Colonic mucosa (tissue), 4 donors: ENCODE measurements at regions not wholly inside any gene's neighbourhood (a gene's known extent, or its start where the extent isn't known, plus 50 kb on each side); places are given as distances from the start of the nearest gene placed in this dataset.
"Not testable (repeated sequence)": the region's sequence is repeated elsewhere in the genome, so short reads cannot be mapped to it uniquely, and the experiment has no call there.

Experiments used
- DNase-seq: peaks from one replicate; pipeline ENCODE4 v3.0.0-alpha.2; 2020
- H3K27ac ChIP-seq: fragments of 200-600 bp; one replicate; pipeline ENCODE4 v1.8.0; 2021
- H3K27me3 ChIP-seq: fragments of 200-600 bp; one replicate; pipeline ENCODE4 v1.8.0; 2021
- H3K36me3 ChIP-seq: fragments of 200-600 bp; one replicate; pipeline ENCODE4 v1.8.0; 2021
- H3K4me1 ChIP-seq: fragments of 200-600 bp; one replicate; pipeline ENCODE4 v1.8.0; 2021; ENCODE audit warnings: mild to moderate bottlenecking
- H3K4me3 ChIP-seq: fragments of 200-600 bp; one replicate; pipeline ENCODE4 v1.8.0; 2021
- H3K9ac ChIP-seq, 2 donors: one replicate each; pipeline ENCODE4 v1.7.0; 2013; ENCODE audit warnings: control low read depth in 2 of 2, low read depth in 2 of 2, low read length in 2 of 2
- H3K9me3 ChIP-seq: fragments of 200-600 bp; one replicate; pipeline ENCODE4 v1.8.0; 2021
- CTCF ChIP-seq: fragments of 200-600 bp; IDR thresholded peaks from one replicate; pipeline ENCODE4 v1.8.0; 2022; ENCODE audit warnings: antibody characterized with exemption, mild to moderate bottlenecking
- intact Hi-C: fragments of 100-400 bp; cut with DNase I; formaldehyde crosslinking; loops from one replicate; pipeline ENCODE4 v1.14.1; 2022
- donor health status: healthy.
- donor health status: DM: no; HTN: no; CAD: no.
- donor health status: DM: no; HTN: no; CAD: no.

GRCh38 chr14:44745371-44745770 is 216.4 kb downstream of the KLHL28 start:
- Histone ChIP-seq H3K27ac (no peak overlapping the region), H3K4me3 (no peak overlapping the region), H3K4me1 (no peaks in the 10 kb centered on the region), H3K9ac (no peak overlapping the region), H3K36me3 (no peaks in the 10 kb centered on the region), H3K9me3 (no peaks in the 10 kb centered on the region), H3K27me3 (no peaks in the 10 kb centered on the region)
- intact Hi-C loops, result no loop called here
- TF ChIP-seq CTCF, result no peak
- DNase-seq, result no peak

DNA sequence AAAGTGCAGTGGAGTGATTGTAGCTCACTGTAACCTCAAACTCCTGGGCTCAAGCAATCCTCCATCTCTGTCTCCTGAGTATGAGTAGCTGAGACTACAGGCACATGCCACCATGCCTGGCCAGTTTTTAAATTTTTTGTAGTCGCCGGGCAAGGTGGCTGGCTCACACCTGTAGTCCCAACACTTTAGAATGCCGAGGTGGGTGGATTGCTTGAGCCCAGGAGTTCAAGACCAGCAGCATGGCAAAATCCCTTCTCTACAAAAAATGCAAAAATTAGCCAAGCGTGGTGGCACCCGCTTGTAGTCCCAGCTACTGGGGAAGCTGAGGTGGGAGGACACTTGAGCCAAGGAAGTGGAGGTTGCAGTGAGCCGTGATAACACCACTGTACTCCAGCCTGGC is 219.5 kb downstream of the KLHL28 start:
- no peak overlapping the region for H3K4me3 ChIP-seq
- H3K9me3 ChIP-seq, result no peaks in the 10 kb centered on the region
- no peak overlapping the region for H3K9ac ChIP-seq
- no peaks in the 10 kb centered on the region for H3K36me3 ChIP-seq
- H3K4me1 ChIP-seq, result no peaks in the 10 kb centered on the region
- H3K27ac ChIP-seq, result no peak overlapping the region
- no peaks in the 10 kb centered on the region for H3K27me3 ChIP-seq
- DNase-seq, result no peak
- no peak for TF ChIP-seq CTCF
- intact Hi-C loops, result no loop called here

DNA sequence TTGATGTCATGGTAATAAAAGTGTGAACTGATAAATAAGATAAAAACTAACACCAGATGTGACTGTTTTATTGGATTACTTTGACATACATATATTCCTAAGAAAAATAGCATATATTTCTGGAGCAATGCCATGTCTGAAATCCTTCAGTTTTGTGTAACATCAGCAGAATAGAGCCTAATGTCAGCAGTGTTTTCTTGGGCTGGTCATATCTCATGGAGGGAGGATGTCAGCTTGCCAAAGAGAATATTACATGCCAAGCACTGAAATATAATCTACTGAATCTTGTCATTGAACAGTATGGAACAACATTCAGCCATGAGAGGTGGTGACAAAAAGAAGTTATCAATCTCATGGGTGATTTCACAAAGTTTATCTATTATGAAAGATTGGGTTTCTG is 220.3 kb downstream of the KLHL28 start:
- Histone ChIP-seq H3K36me3 (no peaks in the 10 kb centered on the region), H3K4me1 (no peaks in the 10 kb centered on the region), H3K27ac (no peak overlapping the region), H3K9me3 (no peaks in the 10 kb centered on the region), H3K9ac (no peak overlapping the region), H3K4me3 (no peak overlapping the region), H3K27me3 (no peaks in the 10 kb centered on the region)
- TF ChIP-seq CTCF, result no peak
- intact Hi-C loops, result no loop called here
- DNase-seq, result no peak

DNA sequence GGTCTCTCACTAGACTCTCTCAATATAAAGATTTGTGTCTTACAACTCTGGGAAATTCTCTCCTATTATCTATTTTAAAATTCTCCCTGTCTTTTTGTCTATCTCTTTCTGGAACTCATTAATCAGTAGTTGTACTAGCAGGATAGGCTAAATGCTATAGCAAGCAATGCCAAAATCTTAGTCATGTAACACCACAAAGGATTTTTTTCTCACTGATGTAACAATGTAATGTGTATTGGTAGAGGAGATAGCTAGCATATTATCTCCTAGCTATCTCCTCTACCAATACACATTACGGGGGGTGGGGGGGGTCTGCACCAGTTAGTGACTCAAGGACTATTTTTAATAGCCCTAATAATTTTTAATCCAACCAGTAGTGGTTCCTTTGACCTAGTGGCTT is 225.4 kb downstream of the KLHL28 start:
- Histone ChIP-seq H3K4me3 (no peak overlapping the region), H3K27ac (no peak overlapping the region), H3K9ac (no peak overlapping the region), H3K27me3 (no peaks in the 10 kb centered on the region), H3K36me3 (no peaks in the 10 kb centered on the region), H3K9me3 (no peaks in the 10 kb centered on the region), H3K4me1 (no peaks in the 10 kb centered on the region)
- DNase-seq, result no peak
- TF ChIP-seq CTCF, result no peak
- intact Hi-C loops, result no loop called here

DNA sequence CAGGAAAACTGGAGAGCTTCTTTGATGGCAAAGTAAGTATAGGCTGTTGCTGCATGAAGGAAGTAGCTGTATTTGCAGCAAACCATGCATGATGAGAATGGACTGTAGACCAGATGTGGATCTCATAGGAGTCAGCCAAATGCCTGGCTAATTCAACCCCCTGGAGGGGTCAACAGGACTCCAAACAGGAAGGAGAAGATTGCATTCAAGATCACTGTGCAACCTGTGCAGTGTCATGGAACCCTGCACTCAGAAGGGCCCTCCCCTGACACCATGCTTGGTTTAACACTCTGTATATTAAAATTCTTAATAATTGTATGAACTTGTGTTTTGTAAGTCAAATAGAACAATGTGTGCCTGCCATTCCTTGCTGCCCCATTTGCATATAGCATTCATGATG is 225.1 kb upstream of the FSCB start:
- H3K9me3 ChIP-seq, result no peaks in the 10 kb centered on the region
- TF ChIP-seq CTCF, result no peak
- no peak overlapping the region for H3K9ac ChIP-seq
- H3K27ac ChIP-seq, result no peak overlapping the region
- no peak overlapping the region for H3K4me3 ChIP-seq
- no peaks in the 10 kb centered on the region for H3K36me3 ChIP-seq
- no peak for DNase-seq
- H3K27me3 ChIP-seq, result no peaks in the 10 kb centered on the region
- intact Hi-C loops, result no loop called here
- no peaks in the 10 kb centered on the region for H3K4me1 ChIP-seq

DNA sequence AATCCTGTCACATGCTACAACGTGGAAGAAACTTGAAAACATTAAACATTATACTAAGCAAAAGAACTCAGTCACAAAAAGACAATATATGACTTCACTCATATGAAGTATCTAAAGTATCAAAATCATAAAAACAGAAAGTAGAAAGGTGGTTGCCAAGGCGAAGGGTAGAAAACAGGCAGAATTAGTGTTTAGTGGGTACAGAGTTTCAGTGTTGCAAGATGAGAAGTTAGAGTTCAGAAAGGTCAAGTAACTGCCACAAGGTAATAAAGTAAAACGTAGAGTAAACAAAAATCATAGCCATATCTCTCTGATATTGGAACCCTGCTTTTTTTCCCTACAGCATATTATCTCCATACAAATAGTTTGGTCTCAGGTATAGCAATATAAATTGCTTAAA is 223.8 kb upstream of the FSCB start:
- Histone ChIP-seq H3K4me1 (no peaks in the 10 kb centered on the region), H3K9me3 (no peaks in the 10 kb centered on the region), H3K9ac (no peak overlapping the region), H3K27ac (no peak overlapping the region), H3K27me3 (no peaks in the 10 kb centered on the region), H3K36me3 (no peaks in the 10 kb centered on the region), H3K4me3 (no peak overlapping the region)
- no peak for DNase-seq
- intact Hi-C loops, result no loop called here
- no peak for TF ChIP-seq CTCF

DNA sequence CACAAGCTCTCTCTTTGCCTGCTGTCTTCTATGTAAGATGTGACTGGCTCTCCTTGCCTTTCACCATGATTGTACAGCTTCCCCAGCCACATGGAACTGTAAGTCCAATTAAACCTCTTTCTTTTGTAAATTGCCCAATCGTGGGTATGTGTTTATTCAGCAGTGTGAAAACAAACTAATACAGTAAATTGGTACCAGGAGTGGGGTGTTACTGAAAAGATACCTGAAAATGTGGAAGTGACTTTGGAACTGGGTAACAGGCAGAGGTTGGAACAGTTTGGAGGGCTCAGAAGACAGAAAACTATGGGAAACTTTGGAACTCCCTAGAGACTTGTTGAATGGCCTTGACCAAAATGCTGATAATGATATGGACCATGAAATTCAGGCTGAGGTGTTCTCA is 214.3 kb upstream of the FSCB start:
- H3K27me3 ChIP-seq, H3K4me3 ChIP-seq, intact Hi-C loops, DNase-seq, H3K9me3 ChIP-seq, H3K36me3 ChIP-seq, H3K27ac ChIP-seq, H3K9ac ChIP-seq, H3K4me1 ChIP-seq: not testable (repeated sequence)
